Mesothelial cell of epicardium (in vitro differentiated cells): ENCODE measurements at regions not wholly inside any gene's neighbourhood (a gene's known extent, or its start where the extent isn't known, plus 50 kb on each side); places are given as distances from the start of the nearest gene placed in this dataset.

Source experiments
- DNase-seq, 2 experiments: peaks; one replicate each; pipeline ENCODE4 v3.0.0; 2021; ENCODE audit warnings: low spot score in 2 of 2; ENCODE audit not compliant: unreplicated experiment in 2 of 2
- H3K27ac Mint-ChIP-seq: 2 replicates; pipeline ENCODE4 v1.8.0; 2021; ENCODE audit warnings: mixed read lengths
- H3K27me3 Mint-ChIP-seq: 2 replicates; pipeline ENCODE4 v1.8.0; 2021; ENCODE audit warnings: low read depth, mixed read lengths
- H3K36me3 Mint-ChIP-seq: 2 replicates; pipeline ENCODE4 v1.8.0; 2021; ENCODE audit warnings: mixed read lengths
- H3K4me1 Mint-ChIP-seq: 2 replicates; pipeline ENCODE4 v1.8.0; 2021; ENCODE audit warnings: mixed read lengths
- H3K4me3 Mint-ChIP-seq: 2 replicates; pipeline ENCODE4 v1.8.0; 2021; ENCODE audit warnings: mild to moderate bottlenecking, moderate library complexity, mixed read lengths
- H3K9me3 Mint-ChIP-seq: 2 replicates; pipeline ENCODE4 v1.8.0; 2021; ENCODE audit warnings: mixed read lengths
- TF ChIP-seq, protein P1 (sequence below): fragments of 200-600 bp; sonication (generic); IDR thresholded peaks from one replicate; pipeline ENCODE4 v1.5.0; 2021; ENCODE audit warnings: antibody characterized with exemption; ENCODE audit not compliant: unreplicated experiment

DNA sequence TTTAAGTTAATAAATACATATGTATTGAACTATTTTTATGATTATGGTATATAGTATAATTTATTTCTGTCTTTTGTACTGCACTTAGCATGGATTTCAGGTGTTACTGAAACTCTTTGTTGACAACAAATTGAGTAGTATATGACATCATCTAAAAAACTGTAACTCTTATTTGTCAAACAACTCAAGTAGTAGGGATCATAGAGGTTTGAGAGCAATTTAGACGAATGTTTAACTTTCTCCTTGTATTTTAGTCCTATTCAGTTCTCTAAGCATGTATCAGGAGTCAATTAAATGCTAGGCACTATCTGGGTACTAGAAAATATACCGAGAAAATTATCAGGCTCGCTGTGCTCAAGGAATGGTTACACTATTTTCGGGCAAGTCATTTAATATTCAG is 595.2 kb downstream of the METTL15 start:
- no peak overlapping the region for H3K27ac Mint-ChIP-seq
- TF ChIP-seq, protein P1, sequence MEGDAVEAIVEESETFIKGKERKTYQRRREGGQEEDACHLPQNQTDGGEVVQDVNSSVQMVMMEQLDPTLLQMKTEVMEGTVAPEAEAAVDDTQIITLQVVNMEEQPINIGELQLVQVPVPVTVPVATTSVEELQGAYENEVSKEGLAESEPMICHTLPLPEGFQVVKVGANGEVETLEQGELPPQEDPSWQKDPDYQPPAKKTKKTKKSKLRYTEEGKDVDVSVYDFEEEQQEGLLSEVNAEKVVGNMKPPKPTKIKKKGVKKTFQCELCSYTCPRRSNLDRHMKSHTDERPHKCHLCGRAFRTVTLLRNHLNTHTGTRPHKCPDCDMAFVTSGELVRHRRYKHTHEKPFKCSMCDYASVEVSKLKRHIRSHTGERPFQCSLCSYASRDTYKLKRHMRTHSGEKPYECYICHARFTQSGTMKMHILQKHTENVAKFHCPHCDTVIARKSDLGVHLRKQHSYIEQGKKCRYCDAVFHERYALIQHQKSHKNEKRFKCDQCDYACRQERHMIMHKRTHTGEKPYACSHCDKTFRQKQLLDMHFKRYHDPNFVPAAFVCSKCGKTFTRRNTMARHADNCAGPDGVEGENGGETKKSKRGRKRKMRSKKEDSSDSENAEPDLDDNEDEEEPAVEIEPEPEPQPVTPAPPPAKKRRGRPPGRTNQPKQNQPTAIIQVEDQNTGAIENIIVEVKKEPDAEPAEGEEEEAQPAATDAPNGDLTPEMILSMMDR, result no peak
- H3K9me3 Mint-ChIP-seq, result peaks cover 19% of the 10 kb centered on the region

GRCh38 chr11:28702871-28703270 is 594.7 kb downstream of the METTL15 start:
- Mint-ChIP-seq H3K36me3 (no peaks in the 10 kb centered on the region), H3K27ac (no peak overlapping the region), H3K27me3 (no peaks in the 10 kb centered on the region), H3K4me1 (peaks cover 2% of the 10 kb centered on the region), H3K4me3 (no peak overlapping the region), H3K9me3 (peaks cover 20% of the 10 kb centered on the region)
- DNase-seq, result no peak
- TF ChIP-seq, protein P1, result no peak

More for the DNA sequence above, 595.2 kb downstream of the METTL15 start:
- no peaks in the 10 kb centered on the region for H3K27me3 Mint-ChIP-seq
- H3K4me1 Mint-ChIP-seq, result no peaks in the 10 kb centered on the region
- H3K4me3 Mint-ChIP-seq, result no peak overlapping the region
- no peak for DNase-seq
- H3K36me3 Mint-ChIP-seq, result no peaks in the 10 kb centered on the region

GRCh38 chr11:28702450-28702790 is 594.2 kb downstream of the METTL15 start:
- no peaks in the 10 kb centered on the region for H3K27me3 Mint-ChIP-seq
- H3K4me1 Mint-ChIP-seq, result peaks cover 5% of the 10 kb centered on the region
- no peaks in the 10 kb centered on the region for H3K36me3 Mint-ChIP-seq
- TF ChIP-seq, protein P1, result no peak
- no peak overlapping the region for H3K4me3 Mint-ChIP-seq
- H3K27ac Mint-ChIP-seq, result no peak overlapping the region
- H3K9me3 Mint-ChIP-seq, result peaks cover 20% of the 10 kb centered on the region
- no peak for DNase-seq

GRCh38 chr11:28701760-28702449 is 593.7 kb downstream of the METTL15 start:
- H3K4me3 Mint-ChIP-seq, result no peak overlapping the region
- H3K27me3 Mint-ChIP-seq, result no peaks in the 10 kb centered on the region
- H3K4me1 Mint-ChIP-seq, result peaks cover 6% of the 10 kb centered on the region
- no peak for DNase-seq
- peaks cover 20% of the 10 kb centered on the region for H3K9me3 Mint-ChIP-seq
- H3K27ac Mint-ChIP-seq, result no peak overlapping the region
- TF ChIP-seq, protein P1, result no peak
- H3K36me3 Mint-ChIP-seq, result no peaks in the 10 kb centered on the region

GRCh38 chr11:28699701-28700100 is 591.5 kb downstream of the METTL15 start:
- Mint-ChIP-seq H3K27ac (no peak overlapping the region), H3K27me3 (no peaks in the 10 kb centered on the region), H3K36me3 (no peaks in the 10 kb centered on the region), H3K9me3 (peaks cover 13% of the 10 kb centered on the region), H3K4me3 (no peak overlapping the region), H3K4me1 (peaks cover 11% of the 10 kb centered on the region)
- TF ChIP-seq, protein P1, result no peak
- no peak for DNase-seq
